ENCODE measurements at regions not wholly inside any gene's neighbourhood (a gene's known extent, or its start where the extent isn't known, plus 50 kb on each side); places are given as distances from the start of the nearest gene placed in this dataset.

GRCh38 chr5:110062246-110062645 lies 372.5 kb downstream of the MAN2A1 start:
- no peak for TF ChIP-seq POLR2A (IDR thresholded peaks at IDR 0.05)
- TF ChIP-seq CTCF (IDR thresholded peaks at IDR 0.05 in 4 of 5, conservative IDR thresholded peaks at IDR 0.05 in 1 of 5), result no peak
